OCI-LY1 (cell line): ENCODE measurements at regions not wholly inside any gene's neighbourhood (a gene's known extent, or its start where the extent isn't known, plus 50 kb on each side); places are given as distances from the start of the nearest gene placed in this dataset.
A peak's percentile ranks its signal among the peaks of the same experiment; 100 is the strongest.

ENCODE experiments used
- H2AFZ ChIP-seq: fragments of 200-600 bp; sonication (generic), shearing (Covaris generic); 2 replicates; pipeline ENCODE4 v1.6.0; 2014; ENCODE audit warnings: antibody characterized with exemption, mild to moderate bottlenecking, low read length
- H3F3A ChIP-seq: fragments of 200-600 bp; sonication (generic), shearing (Covaris generic); 2 replicates; pipeline ENCODE4 v1.6.0; 2014; ENCODE audit warnings: mild to moderate bottlenecking, antibody characterized with exemption, low read length, moderate library complexity; ENCODE audit not compliant: insufficient read depth
- H3K27ac ChIP-seq: fragments of 200-600 bp; sonication (generic); 2 replicates; pipeline ENCODE4 v1.5.1; 2014; ENCODE audit warnings: low read length, mixed run types, mild to moderate bottlenecking, low read depth; ENCODE audit not compliant: poor library complexity, severe bottlenecking
- H3K27me3 ChIP-seq: fragments of 200-600 bp; sonication (generic); 2 replicates; pipeline ENCODE4 v1.6.0; 2014; ENCODE audit warnings: antibody characterized with exemption, mild to moderate bottlenecking, low read length, moderate library complexity; ENCODE audit not compliant: insufficient read depth
- H3K36me3 ChIP-seq: fragments of 200-600 bp; sonication (generic); 2 replicates; pipeline ENCODE4 v1.6.1; 2014; ENCODE audit warnings: mild to moderate bottlenecking, antibody characterized with exemption, low read length, moderate library complexity, mixed read lengths; ENCODE audit not compliant: insufficient read depth
- H3K4me1 ChIP-seq: fragments of 200-600 bp; sonication (generic); 2 replicates; pipeline ENCODE4 v1.5.1; 2014; ENCODE audit warnings: mild to moderate bottlenecking, low read length, moderate library complexity; ENCODE audit not compliant: insufficient read depth, severe bottlenecking
- H3K4me2 ChIP-seq: fragments of 200-600 bp; sonication (generic), shearing (Covaris generic); 2 replicates; pipeline ENCODE4 v1.6.1; 2014; ENCODE audit warnings: low read length
- H3K4me3 ChIP-seq: fragments of 200-600 bp; sonication (generic); 2 replicates; pipeline ENCODE4 v1.5.1; 2014; ENCODE audit warnings: low read length, low read depth, mild to moderate bottlenecking, mixed read lengths; ENCODE audit not compliant: poor library complexity, severe bottlenecking
- H3K79me2 ChIP-seq: fragments of 200-600 bp; shearing (Covaris generic); 2 replicates; pipeline ENCODE4 v1.6.1; 2016; ENCODE audit warnings: mixed run types, low read length, mixed read lengths; ENCODE audit not compliant: insufficient read depth
- H3K9ac ChIP-seq: fragments of 200-600 bp; sonication (generic), shearing (Covaris generic); 2 replicates; pipeline ENCODE4 v1.6.1; 2014; ENCODE audit warnings: mild to moderate bottlenecking, low read length, mixed read lengths
- H3K9me2 ChIP-seq: fragments of 200-600 bp; sonication (generic), shearing (Covaris generic); 2 replicates; pipeline ENCODE4 v1.6.1; 2014; ENCODE audit warnings: low read depth, mild to moderate bottlenecking, low read length, mixed read lengths
- H3K9me3 ChIP-seq: fragments of 200-600 bp; shearing (Covaris generic); 2 replicates; pipeline ENCODE4 v1.6.1; 2014; ENCODE audit warnings: low read length, mixed read lengths
- H4K20me1 ChIP-seq: fragments of 200-600 bp; sonication (generic), shearing (Covaris generic); 2 replicates; pipeline ENCODE4 v1.6.0; 2016; ENCODE audit warnings: mild to moderate bottlenecking, low read length; ENCODE audit not compliant: insufficient read depth
- EZH2 ChIP-seq: fragments of 200-600 bp; sonication (generic), shearing (Covaris generic); IDR thresholded peaks from 2 replicates; pipeline ENCODE4 v1.8.0; 2017; ENCODE audit warnings: borderline replicate concordance, mixed run types, mild to moderate bottlenecking, antibody characterized with exemption, low read length, moderate library complexity, mixed read lengths
- TF ChIP-seq, protein P1 (sequence below): fragments of 200-600 bp; sonication (generic), shearing (Covaris generic); IDR thresholded peaks from 2 replicates; pipeline ENCODE4 v1.5.1; 2017; ENCODE audit warnings: mild to moderate bottlenecking, antibody characterized with exemption, low read length, moderate library complexity, mixed read lengths

- H3K9ac ChIP-seq = no peak overlapping the region
- no peaks in the 10 kb centered on the region for H3K9me3 ChIP-seq
- no peaks in the 10 kb centered on the region for H3F3A ChIP-seq
- H2AFZ ChIP-seq = no peak overlapping the region
- H3K36me3 ChIP-seq = no peaks in the 10 kb centered on the region
- no peak overlapping the region for H3K4me3 ChIP-seq
- H3K27ac ChIP-seq = no peak overlapping the region
- no peak overlapping the region for H3K4me2 ChIP-seq
- no peaks in the 10 kb centered on the region for H3K9me2 ChIP-seq
- no peaks in the 10 kb centered on the region for H4K20me1 ChIP-seq
- H3K27me3 ChIP-seq = no peaks in the 10 kb centered on the region
- H3K4me1 ChIP-seq = no peaks in the 10 kb centered on the region
- no peaks in the 10 kb centered on the region for H3K79me2 ChIP-seq
- TF ChIP-seq EZH2 = no peak
- TF ChIP-seq, protein P1, sequence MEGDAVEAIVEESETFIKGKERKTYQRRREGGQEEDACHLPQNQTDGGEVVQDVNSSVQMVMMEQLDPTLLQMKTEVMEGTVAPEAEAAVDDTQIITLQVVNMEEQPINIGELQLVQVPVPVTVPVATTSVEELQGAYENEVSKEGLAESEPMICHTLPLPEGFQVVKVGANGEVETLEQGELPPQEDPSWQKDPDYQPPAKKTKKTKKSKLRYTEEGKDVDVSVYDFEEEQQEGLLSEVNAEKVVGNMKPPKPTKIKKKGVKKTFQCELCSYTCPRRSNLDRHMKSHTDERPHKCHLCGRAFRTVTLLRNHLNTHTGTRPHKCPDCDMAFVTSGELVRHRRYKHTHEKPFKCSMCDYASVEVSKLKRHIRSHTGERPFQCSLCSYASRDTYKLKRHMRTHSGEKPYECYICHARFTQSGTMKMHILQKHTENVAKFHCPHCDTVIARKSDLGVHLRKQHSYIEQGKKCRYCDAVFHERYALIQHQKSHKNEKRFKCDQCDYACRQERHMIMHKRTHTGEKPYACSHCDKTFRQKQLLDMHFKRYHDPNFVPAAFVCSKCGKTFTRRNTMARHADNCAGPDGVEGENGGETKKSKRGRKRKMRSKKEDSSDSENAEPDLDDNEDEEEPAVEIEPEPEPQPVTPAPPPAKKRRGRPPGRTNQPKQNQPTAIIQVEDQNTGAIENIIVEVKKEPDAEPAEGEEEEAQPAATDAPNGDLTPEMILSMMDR = no peak
Measured at GRCh38 chr9:25282946-25283345, 395.3 kb downstream of the TUSC1 start.

DNA sequence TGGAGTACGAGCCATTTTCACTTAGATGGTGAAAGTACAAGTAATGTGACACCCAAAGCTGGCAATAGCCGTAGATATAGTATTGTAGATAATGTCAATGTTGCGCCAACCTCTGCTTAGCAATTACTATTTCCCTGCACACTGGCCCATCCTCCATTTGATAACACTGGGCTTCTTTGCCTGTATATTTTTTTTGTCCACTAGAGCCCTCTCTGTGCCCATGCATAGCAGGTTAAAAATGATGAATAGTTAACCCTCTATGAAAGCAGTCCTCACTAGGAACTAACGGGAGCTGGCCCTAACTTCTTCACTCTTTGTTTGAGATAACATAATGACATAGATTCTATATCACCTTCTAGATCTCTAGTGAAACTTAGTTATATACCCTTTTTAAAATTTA is 416.8 kb downstream of the TUSC1 start:
- no peak overlapping the region for H3K4me3 ChIP-seq
- no peak overlapping the region for H3K9ac ChIP-seq
- H2AFZ ChIP-seq = no peak overlapping the region
- H3K79me2 ChIP-seq = no peaks in the 10 kb centered on the region
- no peaks in the 10 kb centered on the region for H4K20me1 ChIP-seq
- no peaks in the 10 kb centered on the region for H3F3A ChIP-seq
- H3K36me3 ChIP-seq = no peaks in the 10 kb centered on the region
- H3K4me2 ChIP-seq = no peak overlapping the region
- no peaks in the 10 kb centered on the region for H3K9me3 ChIP-seq
- no peak for TF ChIP-seq EZH2
- TF ChIP-seq, protein P1 = peak; percentile 22; the same call in 1 of the 2 replicates
- no peaks in the 10 kb centered on the region for H3K4me1 ChIP-seq
- no peaks in the 10 kb centered on the region for H3K9me2 ChIP-seq
- H3K27ac ChIP-seq = no peak overlapping the region
- no peaks in the 10 kb centered on the region for H3K27me3 ChIP-seq

DNA sequence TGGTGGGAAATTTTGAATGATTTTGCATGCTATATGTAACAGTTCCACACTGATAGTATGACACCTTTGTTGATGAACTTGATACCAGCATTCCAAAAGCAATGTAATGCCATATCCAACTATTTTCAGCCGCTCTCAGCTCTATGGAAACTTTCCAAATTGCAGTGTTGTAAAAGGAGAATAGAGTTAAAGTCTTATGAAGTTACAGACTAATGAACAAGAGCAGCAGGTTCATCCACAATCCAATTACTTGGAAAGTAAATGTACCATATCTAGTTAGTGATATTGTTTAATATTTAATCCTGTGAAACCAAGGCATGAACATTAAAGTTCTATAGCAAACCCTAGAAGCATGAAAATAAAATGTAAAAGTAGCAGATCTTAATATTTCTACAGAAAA is 418.2 kb downstream of the TUSC1 start:
- Histone ChIP-seq H3K9me3 (no peaks in the 10 kb centered on the region), H3K9me2 (no peaks in the 10 kb centered on the region), H3K27ac (no peak overlapping the region), H3K4me3 (no peak overlapping the region), H3K9ac (no peak overlapping the region), H3K36me3 (no peaks in the 10 kb centered on the region), H2AFZ (no peak overlapping the region), H3K79me2 (no peaks in the 10 kb centered on the region), H3K4me1 (no peaks in the 10 kb centered on the region), H3K27me3 (no peaks in the 10 kb centered on the region), H3F3A (no peaks in the 10 kb centered on the region), H3K4me2 (no peak overlapping the region), H4K20me1 (no peaks in the 10 kb centered on the region)
- TF ChIP-seq, protein P1 = no peak
- no peak for TF ChIP-seq EZH2
